H1 (cell line): ENCODE measurements at regions not wholly inside any gene's neighbourhood (a gene's known extent, or its start where the extent isn't known, plus 50 kb on each side); places are given as distances from the start of the nearest gene placed in this dataset.

Experiments
- CTCF ChIA-PET: fragments of 300-600 bp; sonication (Branson Sonifier 250); formaldehyde crosslinking; loops from one replicate; lab custom pipeline; 2021; ENCODE audit not compliant: partially characterized antibody; lab: Charles Lee
- POLR2A ChIA-PET: fragments of 300-600 bp; sonication (Branson Sonifier 250); formaldehyde crosslinking; loops from one replicate; lab custom pipeline; 2021; ENCODE audit warnings: inconsistent platforms; ENCODE audit not compliant: partially characterized antibody; lab: Charles Lee
- DNase-seq, 2 experiments: peaks; one replicate each; pipeline versions ENCODE4 v3.0.0 to v3.0.0-alpha.2; 2010 to 2022; ENCODE audit warnings: low spot score in 2 of 2, low read depth in 1 of 2, mixed read lengths in 1 of 2
- FAIRE-seq: peaks from 2 replicates; lab custom pipeline; 2011; peaks lifted over from hg19 to GRCh38; lab: Jason Lieb, UNC
- H2AFZ ChIP-seq: 2 replicates; pipeline ENCODE4 v1.8.1; 2012; ENCODE audit warnings: low read length, inconsistent platforms
- H2AK5ac ChIP-seq: 2 replicates; pipeline ENCODE4 v1.6.1; 2013; ENCODE audit warnings: low read depth, low read length
- H2BK120ac ChIP-seq: replicated peaks from 2 replicates; pipeline ENCODE3; 2013; ENCODE audit warnings: low read depth, low read length, inconsistent platforms
- H2BK12ac ChIP-seq: 2 replicates; pipeline ENCODE4 v1.6.1; 2013; ENCODE audit warnings: low read depth, low read length
- H2BK15ac ChIP-seq: 2 replicates; pipeline ENCODE4 v1.6.1; 2013; ENCODE audit warnings: low read length
- H2BK20ac ChIP-seq: 2 replicates; pipeline ENCODE4 v1.6.1; 2013; ENCODE audit warnings: low read length
- H2BK5ac ChIP-seq: 2 replicates; pipeline ENCODE4 v1.6.1; 2013; ENCODE audit warnings: low read depth, low read length
- H3K14ac ChIP-seq: 2 replicates; pipeline ENCODE4 v1.6.1; 2013; ENCODE audit warnings: inconsistent platforms; ENCODE audit not compliant: insufficient read length
- H3K18ac ChIP-seq: 2 replicates; pipeline ENCODE4 v1.6.1; 2013; ENCODE audit warnings: low read length; ENCODE audit errors: extremely low read depth
- H3K23ac ChIP-seq: 2 replicates; pipeline ENCODE4 v1.6.1; 2013; ENCODE audit warnings: inconsistent platforms; ENCODE audit not compliant: insufficient read length
- H3K23me2 ChIP-seq: 2 replicates; pipeline ENCODE4 v1.6.1; 2013; ENCODE audit warnings: low read depth, low read length
- H3K27ac ChIP-seq: 2 replicates; pipeline ENCODE4 v1.6.1; 2011; ENCODE audit warnings: low read depth, low read length, inconsistent platforms
- H3K27me3 ChIP-seq, 4 experiments: replicated peaks in 1 of 4; 1 replicate in 1 of 4; 2 replicates in 3 of 4; pipeline versions ENCODE4 v1.6.1 to v1.8.1; 2011 to 2013; ENCODE audit warnings: low read length in 3 of 4, mild to moderate bottlenecking in 3 of 4, inconsistent platforms in 2 of 4, mixed read lengths in 2 of 4, moderate library complexity in 1 of 4; ENCODE audit not compliant: control insufficient read depth in 3 of 4, insufficient read depth in 3 of 4; ENCODE audit errors: extremely low read depth in 1 of 4
- H3K36me3 ChIP-seq, 4 experiments: 2 replicates each; pipeline versions ENCODE4 v1.6.1 to v1.8.1; 2011 to 2013; ENCODE audit warnings: mild to moderate bottlenecking in 4 of 4, low read length in 3 of 4, moderate library complexity in 2 of 4, control low read depth in 1 of 4, inconsistent platforms in 1 of 4; ENCODE audit not compliant: insufficient read depth in 4 of 4, control insufficient read depth in 2 of 4
- H3K4ac ChIP-seq: replicated peaks from 2 replicates; pipeline ENCODE3; 2013; ENCODE audit warnings: low read length, low read depth, mixed read lengths, inconsistent platforms; ENCODE audit not compliant: insufficient read length
- H3K4me1 ChIP-seq, 4 experiments: replicated peaks in 1 of 4; 1 replicate in 1 of 4; 2 replicates in 3 of 4; pipeline versions ENCODE4 v1.6.1 to v1.8.1; 2011 to 2013; ENCODE audit warnings: low read length in 3 of 4, inconsistent platforms in 2 of 4, mixed read lengths in 1 of 4; ENCODE audit not compliant: insufficient read depth in 4 of 4, control insufficient read depth in 3 of 4
- H3K4me2 ChIP-seq, 2 experiments: 2 replicates each; pipeline versions ENCODE4 v1.6.1 to v1.8.1; 2011 to 2013; ENCODE audit warnings: low read depth in 2 of 2, low read length in 2 of 2, control low read depth in 1 of 2, inconsistent platforms in 1 of 2, mild to moderate bottlenecking in 1 of 2; ENCODE audit not compliant: insufficient read depth in 1 of 2
- H3K4me3 ChIP-seq, 4 experiments: fragments of 200-600, 300-600 bp in 1 of 4; sonication (generic), shearing (Covaris generic), sonication (Bioruptor Twin) in 1 of 4; 2 replicates each; pipeline versions ENCODE4 v1.5.1 to v1.8.1; 2011 to 2016; ENCODE audit warnings: low read length in 4 of 4, low read depth in 3 of 4, control low read depth in 2 of 4, inconsistent platforms in 2 of 4, mild to moderate bottlenecking in 2 of 4, mixed read lengths in 1 of 4, moderate library complexity in 1 of 4; ENCODE audit not compliant: insufficient read depth in 2 of 4; ENCODE audit errors: extremely low read depth in 1 of 4
- H3K56ac ChIP-seq: replicated peaks from 2 replicates; pipeline ENCODE3; 2013; ENCODE audit warnings: low read depth, mild to moderate bottlenecking, mixed read lengths, low read length, inconsistent platforms; ENCODE audit not compliant: insufficient read length
- H3K79me1 ChIP-seq: 2 replicates; pipeline ENCODE4 v1.6.1; 2013; ENCODE audit warnings: low read depth, low read length, control low read depth
- H3K79me2 ChIP-seq, 2 experiments: 2 replicates each; pipeline versions ENCODE4 v1.6.1 to v1.8.1; 2012 to 2013; ENCODE audit warnings: low read length in 2 of 2, mild to moderate bottlenecking in 2 of 2, inconsistent platforms in 1 of 2; ENCODE audit not compliant: insufficient read depth in 2 of 2, control insufficient read depth in 1 of 2
- H3K9ac ChIP-seq, 4 experiments: replicated peaks in 1 of 4; 1 replicate in 1 of 4; 2 replicates in 3 of 4; pipeline versions ENCODE4 v1.6.1 to v1.8.1; 2011 to 2013; ENCODE audit warnings: low read depth in 3 of 4, low read length in 3 of 4, control low read depth in 2 of 4, mild to moderate bottlenecking in 2 of 4, moderate library complexity in 2 of 4, inconsistent platforms in 1 of 4; ENCODE audit errors: extremely low read depth in 1 of 4
- H3K9me3 ChIP-seq, 2 experiments: 2 replicates each; pipeline versions ENCODE4 v1.6.1 to v1.8.1; 2012 to 2013; ENCODE audit warnings: mild to moderate bottlenecking in 2 of 2, moderate library complexity in 2 of 2, control low read depth in 1 of 2, inconsistent platforms in 1 of 2, low read depth in 1 of 2, low read length in 1 of 2, mixed read lengths in 1 of 2; ENCODE audit not compliant: insufficient read depth in 2 of 2
- H4K20me1 ChIP-seq, 2 experiments: replicated peaks in 1 of 2; 2 replicates each; pipeline versions ENCODE3 to v1.8.1; 2011 to 2013; ENCODE audit warnings: inconsistent platforms in 2 of 2, low read length in 2 of 2, mild to moderate bottlenecking in 1 of 2; ENCODE audit not compliant: insufficient read depth in 2 of 2, control insufficient read depth in 1 of 2
- H4K5ac ChIP-seq: 2 replicates; pipeline ENCODE4 v1.6.1; 2013; ENCODE audit warnings: low read length, low read depth, mixed read lengths, inconsistent platforms; ENCODE audit not compliant: insufficient read length
- H4K8ac ChIP-seq: 2 replicates; pipeline ENCODE4 v1.8.0; 2013; ENCODE audit warnings: mild to moderate bottlenecking, moderate library complexity, low read length, inconsistent platforms; ENCODE audit not compliant: insufficient read depth; ENCODE audit errors: extremely low read depth
- H4K91ac ChIP-seq: replicated peaks from 2 replicates; pipeline ENCODE3; 2013; ENCODE audit warnings: low read length, mixed read lengths, inconsistent platforms; ENCODE audit not compliant: insufficient read length
- E2F6 ChIP-seq: IDR thresholded peaks from 2 replicates; pipeline ENCODE4 v1.6.1; 2012; ENCODE audit warnings: inconsistent platforms
- EZH2 ChIP-seq: fragments of 200-600 bp; sonication (generic); IDR thresholded peaks from 2 replicates; pipeline ENCODE4 v1.7.1; 2012; ENCODE audit warnings: low read depth, mild to moderate bottlenecking, moderate library complexity, low read length, inconsistent platforms; ENCODE audit not compliant: severe bottlenecking
- POU5F1 ChIP-seq: IDR thresholded peaks from 2 replicates; pipeline ENCODE4 v1.6.1; 2011; ENCODE audit warnings: low read depth, mild to moderate bottlenecking, low read length, moderate library complexity
- SIX5 ChIP-seq: IDR thresholded peaks from 2 replicates; pipeline ENCODE4 v1.6.1; 2011; ENCODE audit warnings: mild to moderate bottlenecking, low read depth, low read length
- SP1 ChIP-seq: IDR thresholded peaks from 2 replicates; pipeline ENCODE4 v1.6.1; 2011; ENCODE audit warnings: low read depth, low read length
- SP2 ChIP-seq: IDR thresholded peaks from 2 replicates; pipeline ENCODE4 v1.6.1; 2012; ENCODE audit warnings: mild to moderate bottlenecking, low read length, inconsistent platforms
- SUZ12 ChIP-seq: fragments of 200-600 bp; sonication (generic); IDR thresholded peaks from 2 replicates; pipeline ENCODE4 v1.6.1; 2012; ENCODE audit warnings: mild to moderate bottlenecking, inconsistent platforms, low read length, moderate library complexity, mixed read lengths
- ZNF274 ChIP-seq: IDR thresholded peaks from 2 replicates; pipeline ENCODE4 v1.7.0; 2012; ENCODE audit warnings: low read length, borderline replicate concordance; ENCODE audit errors: extremely low read depth
- WGBS, 2 experiments: shearing (Covaris generic) in 1 of 2; methylation state at CpG; one replicate each; pipeline versions ENCODE4 v1.1.6 to v1.1.7; 2013 to 2015; ENCODE audit warnings: low lambda C conversion rate in 2 of 2, mixed read lengths in 2 of 2, inconsistent platforms in 1 of 2, low coverage in 1 of 2, missing lambda C conversion rate in 1 of 2; ENCODE audit not compliant: insufficient replicate concordance in 2 of 2, insufficient coverage in 1 of 2, insufficient read length in 1 of 2; ENCODE audit errors: extremely low coverage in 1 of 2, missing lambda C conversion rate in 1 of 2; 5-methylcytosine and 5-hydroxymethylcytosine counted together
- TF ChIP-seq, protein P1 (sequence below): IDR thresholded peaks from 2 replicates; pipeline ENCODE4 v1.6.1; 2011; ENCODE audit warnings: low read length, improper control_type of control experiment

GRCh38 chr14:34104489-34105397, 153.9 kb upstream of the EGLN3 start:
- POLR2A ChIA-PET, result no interaction called here
- Histone ChIP-seq H2BK15ac (no peak overlapping the region), H2AFZ (no peak overlapping the region), H3K23me2 (no peaks in the 10 kb centered on the region), H3K27ac (no peak overlapping the region), H3K4me1 (no peaks in the 10 kb centered on the region), H2AK5ac (no peak overlapping the region), H4K5ac (no peak overlapping the region)
- no peak for TF ChIP-seq ZNF274
- no peak for TF ChIP-seq SP1
- TF ChIP-seq SP2, result no peak
- TF ChIP-seq, protein P1, sequence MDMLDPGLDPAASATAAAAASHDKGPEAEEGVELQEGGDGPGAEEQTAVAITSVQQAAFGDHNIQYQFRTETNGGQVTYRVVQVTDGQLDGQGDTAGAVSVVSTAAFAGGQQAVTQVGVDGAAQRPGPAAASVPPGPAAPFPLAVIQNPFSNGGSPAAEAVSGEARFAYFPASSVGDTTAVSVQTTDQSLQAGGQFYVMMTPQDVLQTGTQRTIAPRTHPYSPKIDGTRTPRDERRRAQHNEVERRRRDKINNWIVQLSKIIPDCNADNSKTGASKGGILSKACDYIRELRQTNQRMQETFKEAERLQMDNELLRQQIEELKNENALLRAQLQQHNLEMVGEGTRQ, result no peak
- TF ChIP-seq E2F6, result no peak
- TF ChIP-seq SUZ12, result no peak
- TF ChIP-seq POU5F1, result no peak
- no peak for TF ChIP-seq SIX5
- TF ChIP-seq EZH2, result no peak
- TF ChIP-seq, all 59 proteins: peak for 0
- FAIRE-seq (no peak), DNase-seq (no peak)
- no peak overlapping the region for H2BK20ac ChIP-seq
- H3K79me1 ChIP-seq, result no peaks in the 10 kb centered on the region
- no peak overlapping the region for H4K91ac ChIP-seq
- H3K36me3 ChIP-seq, result no peaks in the 10 kb centered on the region
- H3K27me3 ChIP-seq, result no peaks in the 10 kb centered on the region
- no peak overlapping the region for H2BK5ac ChIP-seq
- no peak overlapping the region for H3K56ac ChIP-seq
- no peak overlapping the region for H3K4ac ChIP-seq
- H3K4me2 ChIP-seq, result no peak overlapping the region
- 85% methylated on average over 8 of the region's 8 CpGs; no CpG with 5 or more reads in 1 of the 2 experiments for WGBS, 2 experiments
- H2BK12ac ChIP-seq, result no peak overlapping the region
- CTCF ChIA-PET, result interaction anchor here (0.6 to 2.2 kb wide), 11 partner anchors 8 to 300 kb away, joined by 3 to 9 read pairs (median 3); no protein-coding TSS in a partner anchor
- H3K9me3 ChIP-seq, result no peaks in the 10 kb centered on the region
- no peak overlapping the region for H3K14ac ChIP-seq
- H3K18ac ChIP-seq, result no peak overlapping the region
- no peak overlapping the region for H4K8ac ChIP-seq
- no peak overlapping the region for H3K4me3 ChIP-seq
- no peak overlapping the region for H2BK120ac ChIP-seq
- H3K23ac ChIP-seq, result no peak overlapping the region
- no peaks in the 10 kb centered on the region for H4K20me1 ChIP-seq
- H3K9ac ChIP-seq, result no peak overlapping the region
- no peaks in the 10 kb centered on the region for H3K79me2 ChIP-seq
